ENCODE measurements at regions not wholly inside any gene's neighbourhood (a gene's known extent, or its start where the extent isn't known, plus 50 kb on each side); places are given as distances from the start of the nearest gene placed in this dataset.
"Not testable (repeated sequence)": the region's sequence is repeated elsewhere in the genome, so short reads cannot be mapped to it uniquely, and the experiment has no call there.

GRCh38 chr3:34111361-34111760 lies 312.9 kb downstream of the PDCD6IP start:
- peak; percentile 49 for DNase-seq (ENCODE audit: low read depth)
- TF ChIP-seq CTCF (IDR thresholded peaks at IDR 0.05; ENCODE audit: insufficient read depth, low read length, severe bottlenecking) = no peak
- FAIRE-seq = no peak
- H3K27me3 ChIP-seq (ENCODE audit: control insufficient read depth, insufficient read depth, low read length) = no peaks in the 10 kb centered on the region
- no peaks in the 10 kb centered on the region for H3K36me3 ChIP-seq (ENCODE audit: control insufficient read depth, insufficient read depth, low read length)
- H3K4me3 ChIP-seq (ENCODE audit: low read depth, low read length) = no peak overlapping the region

DNA sequence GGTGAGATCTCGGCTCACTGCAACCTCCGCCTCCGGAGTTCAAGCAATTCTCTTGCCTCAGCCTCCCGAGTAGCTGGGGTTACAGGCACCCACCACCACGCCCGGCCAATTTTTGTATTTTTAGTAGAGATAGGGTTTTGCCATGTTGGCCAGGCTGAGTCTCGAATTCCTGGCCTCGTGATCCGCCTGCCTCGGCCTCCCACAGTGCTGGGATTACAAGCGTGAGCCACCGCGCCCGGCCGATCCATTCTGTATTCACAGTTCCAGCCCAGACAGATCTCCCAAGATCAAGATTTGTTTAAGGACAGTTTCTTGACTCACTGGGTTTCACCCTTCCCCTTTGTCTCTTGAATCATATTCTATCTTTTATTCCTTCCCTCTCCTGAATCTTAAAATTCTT lies 313.8 kb downstream of the PDCD6IP start:
- H3K27me3 ChIP-seq (ENCODE audit: control insufficient read depth, insufficient read depth, low read length); DNase-seq (ENCODE audit: low read depth); H3K36me3 ChIP-seq (ENCODE audit: control insufficient read depth, insufficient read depth, low read length); FAIRE-seq; H3K4me3 ChIP-seq (ENCODE audit: low read depth, low read length): not testable (repeated sequence)

GRCh38 chr3:34131091-34131490 lies 332.7 kb downstream of the PDCD6IP start:
- FAIRE-seq (no peak), DNase-seq (ENCODE audit: low read depth) (no peak)
- TF ChIP-seq CTCF (IDR thresholded peaks at IDR 0.05; ENCODE audit: insufficient read depth, low read length, severe bottlenecking) = no peak
- no peaks in the 10 kb centered on the region for H3K27me3 ChIP-seq (ENCODE audit: control insufficient read depth, insufficient read depth, low read length)
- H3K4me3 ChIP-seq (ENCODE audit: low read depth, low read length) = no peak overlapping the region
- H3K36me3 ChIP-seq (ENCODE audit: control insufficient read depth, insufficient read depth, low read length) = no peaks in the 10 kb centered on the region

DNA sequence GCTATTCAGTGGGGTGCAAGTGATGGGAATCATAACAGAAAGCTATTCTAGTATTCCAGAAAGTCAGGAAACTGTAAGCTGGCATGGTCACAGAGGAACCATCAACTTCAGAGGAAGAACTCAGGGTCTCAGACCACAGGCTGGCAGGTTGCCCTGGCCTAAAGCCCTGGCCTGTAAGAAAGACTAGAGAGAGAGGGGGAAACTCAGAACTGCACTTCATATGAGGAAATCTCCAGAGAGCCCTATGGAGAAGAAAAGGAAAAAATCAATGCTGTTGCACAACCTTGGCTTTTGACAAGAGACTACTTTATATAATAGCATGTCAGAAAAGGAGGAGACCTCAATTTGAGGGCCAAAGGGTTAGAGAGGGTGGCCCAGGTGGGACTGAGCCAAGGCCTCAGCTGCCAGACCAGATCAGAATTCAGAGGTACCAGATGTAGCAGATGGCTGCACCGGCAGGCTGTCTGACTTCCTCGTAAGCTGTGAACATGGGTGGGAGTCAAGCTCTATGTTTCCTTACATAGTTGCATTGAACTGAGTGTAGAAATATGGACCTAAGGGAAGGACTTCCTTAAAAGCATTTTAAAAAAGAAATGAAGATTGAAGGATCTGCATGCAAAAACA lies 333.8 kb downstream of the PDCD6IP start:
- no peak for TF ChIP-seq CTCF (IDR thresholded peaks at IDR 0.05; ENCODE audit: insufficient read depth, low read length, severe bottlenecking)
- Histone ChIP-seq H3K36me3 (ENCODE audit: control insufficient read depth, insufficient read depth, low read length) (no peaks in the 10 kb centered on the region), H3K27me3 (ENCODE audit: control insufficient read depth, insufficient read depth, low read length) (no peaks in the 10 kb centered on the region), H3K4me3 (ENCODE audit: low read depth, low read length) (no peak overlapping the region)
- DNase-seq (ENCODE audit: low read depth) = no peak
- FAIRE-seq = no peak

DNA sequence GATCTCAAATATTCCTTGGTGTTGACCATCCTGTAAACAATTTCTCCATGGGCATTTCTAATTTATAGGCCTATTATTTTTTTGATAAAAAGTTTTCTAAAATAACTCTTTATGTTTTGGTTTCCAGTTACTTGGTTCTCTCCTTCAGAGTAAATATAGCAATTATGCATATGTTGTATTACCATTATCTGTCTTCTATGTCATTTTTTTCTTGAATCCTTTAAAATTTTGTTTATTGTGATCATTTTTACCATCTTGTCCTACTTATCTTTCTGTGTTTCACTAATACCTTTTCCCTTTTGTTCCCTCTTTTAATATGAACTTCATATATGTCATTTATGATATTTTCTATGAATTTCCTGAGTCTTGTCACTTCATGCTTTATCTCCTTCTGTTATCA lies 341.1 kb downstream of the PDCD6IP start:
- Histone ChIP-seq H3K36me3 (ENCODE audit: control insufficient read depth, insufficient read depth, low read length) (no peaks in the 10 kb centered on the region), H3K27me3 (ENCODE audit: control insufficient read depth, insufficient read depth, low read length) (no peaks in the 10 kb centered on the region), H3K4me3 (ENCODE audit: low read depth, low read length) (no peak overlapping the region)
- FAIRE-seq = no peak
- TF ChIP-seq CTCF (IDR thresholded peaks at IDR 0.05; ENCODE audit: insufficient read depth, low read length, severe bottlenecking) = no peak
- no peak for DNase-seq (ENCODE audit: low read depth)

GRCh38 chr3:34140616-34141015 lies 342.2 kb downstream of the PDCD6IP start:
- no peaks in the 10 kb centered on the region for H3K27me3 ChIP-seq (ENCODE audit: control insufficient read depth, insufficient read depth, low read length)
- H3K36me3 ChIP-seq (ENCODE audit: control insufficient read depth, insufficient read depth, low read length) = no peaks in the 10 kb centered on the region
- DNase-seq (ENCODE audit: low read depth) (peak; percentile 38), FAIRE-seq (no peak)
- no peak for TF ChIP-seq CTCF (IDR thresholded peaks at IDR 0.05; ENCODE audit: insufficient read depth, low read length, severe bottlenecking)
- no peak overlapping the region for H3K4me3 ChIP-seq (ENCODE audit: low read depth, low read length)
